ENCODE measurements at regions not wholly inside any gene's neighbourhood (a gene's known extent, or its start where the extent isn't known, plus 50 kb on each side); places are given as distances from the start of the nearest gene placed in this dataset.
"Not testable (repeated sequence)": the region's sequence is repeated elsewhere in the genome, so short reads cannot be mapped to it uniquely, and the experiment has no call there.

DNA sequence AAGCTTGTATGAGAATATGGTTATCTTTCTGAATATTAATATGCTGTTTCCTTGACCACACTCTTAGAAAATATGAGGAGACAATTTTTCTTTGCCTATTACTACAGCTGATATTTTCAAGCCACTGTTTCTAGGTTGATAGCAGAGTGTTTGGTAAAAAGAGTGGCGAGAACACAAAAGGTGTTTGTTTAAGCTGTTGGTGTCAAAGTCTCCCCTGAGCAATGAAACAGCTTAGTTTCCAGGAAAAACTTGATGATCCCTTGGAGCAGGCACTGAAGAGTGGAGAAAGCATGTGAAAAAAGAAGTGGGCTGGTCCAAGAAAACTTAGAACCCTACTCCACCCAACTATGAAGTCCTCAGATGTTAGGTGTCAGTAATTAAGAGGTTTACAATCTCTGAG, 182.7 kb downstream of the TFAP2B start:
- TF ChIP-seq, protein P1, sequence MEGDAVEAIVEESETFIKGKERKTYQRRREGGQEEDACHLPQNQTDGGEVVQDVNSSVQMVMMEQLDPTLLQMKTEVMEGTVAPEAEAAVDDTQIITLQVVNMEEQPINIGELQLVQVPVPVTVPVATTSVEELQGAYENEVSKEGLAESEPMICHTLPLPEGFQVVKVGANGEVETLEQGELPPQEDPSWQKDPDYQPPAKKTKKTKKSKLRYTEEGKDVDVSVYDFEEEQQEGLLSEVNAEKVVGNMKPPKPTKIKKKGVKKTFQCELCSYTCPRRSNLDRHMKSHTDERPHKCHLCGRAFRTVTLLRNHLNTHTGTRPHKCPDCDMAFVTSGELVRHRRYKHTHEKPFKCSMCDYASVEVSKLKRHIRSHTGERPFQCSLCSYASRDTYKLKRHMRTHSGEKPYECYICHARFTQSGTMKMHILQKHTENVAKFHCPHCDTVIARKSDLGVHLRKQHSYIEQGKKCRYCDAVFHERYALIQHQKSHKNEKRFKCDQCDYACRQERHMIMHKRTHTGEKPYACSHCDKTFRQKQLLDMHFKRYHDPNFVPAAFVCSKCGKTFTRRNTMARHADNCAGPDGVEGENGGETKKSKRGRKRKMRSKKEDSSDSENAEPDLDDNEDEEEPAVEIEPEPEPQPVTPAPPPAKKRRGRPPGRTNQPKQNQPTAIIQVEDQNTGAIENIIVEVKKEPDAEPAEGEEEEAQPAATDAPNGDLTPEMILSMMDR (IDR thresholded peaks at IDR 0.05; ENCODE audit: low read depth, low read length) = no peak
- H3K4me3 ChIP-seq (replicated peaks in 1 of 2; ENCODE audit: low read depth in 2 of 2, low read length in 2 of 2) = no peak overlapping the region

DNA sequence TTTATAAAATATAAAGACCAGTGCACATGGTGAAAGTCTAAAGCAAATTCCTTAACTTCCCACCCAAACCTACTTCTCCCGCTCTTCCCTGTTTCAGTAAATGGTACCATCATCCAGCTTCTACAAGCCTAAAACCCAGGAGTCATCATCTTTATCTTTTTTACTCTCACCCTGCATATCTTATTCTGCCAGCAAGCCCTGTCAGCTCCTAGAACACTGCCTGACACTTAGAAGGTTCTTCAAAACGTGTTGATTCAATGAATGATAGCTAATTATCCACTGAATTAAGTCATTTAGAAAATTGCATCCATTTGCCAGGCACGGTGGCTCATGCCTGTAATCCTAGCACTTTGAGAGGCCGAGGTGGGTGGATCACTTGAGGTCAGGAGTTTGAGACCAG, 185.7 kb downstream of the TFAP2B start:
- no peak for DNase-seq (ENCODE audit: low read depth in 2 of 2)
- TF ChIP-seq, protein P1 (IDR thresholded peaks at IDR 0.05; ENCODE audit: low read depth, low read length) = no peak
- no peak overlapping the region for H3K4me3 ChIP-seq (replicated peaks in 1 of 2; ENCODE audit: low read depth in 2 of 2, low read length in 2 of 2)

More for the DNA sequence above, 182.7 kb downstream of the TFAP2B start:
- no peak for DNase-seq (ENCODE audit: low read depth in 2 of 2)

DNA sequence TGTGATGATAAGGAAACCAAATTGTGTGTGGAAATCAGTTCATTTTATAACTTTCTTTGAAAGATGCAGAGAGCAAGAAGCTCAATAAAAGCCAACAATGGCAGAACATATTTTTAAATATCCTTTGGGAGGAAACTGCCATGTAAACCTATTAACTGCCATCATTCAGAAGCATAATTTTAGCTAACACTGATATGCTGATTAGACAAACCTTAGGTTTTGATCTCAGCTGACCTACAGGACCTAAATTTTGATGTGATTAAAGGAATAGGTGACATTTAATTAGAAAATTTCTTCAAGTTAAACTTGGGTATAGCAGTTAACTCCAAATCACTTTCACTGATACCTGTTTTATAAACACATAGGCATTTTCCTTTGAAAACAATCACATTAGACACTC, 187.1 kb downstream of the TFAP2B start:
- TF ChIP-seq, protein P1 (IDR thresholded peaks at IDR 0.05; ENCODE audit: low read depth, low read length) = no peak
- DNase-seq (ENCODE audit: low read depth in 2 of 2) = no peak
- H3K4me3 ChIP-seq (replicated peaks in 1 of 2; ENCODE audit: low read depth in 2 of 2, low read length in 2 of 2) = no peak overlapping the region

DNA sequence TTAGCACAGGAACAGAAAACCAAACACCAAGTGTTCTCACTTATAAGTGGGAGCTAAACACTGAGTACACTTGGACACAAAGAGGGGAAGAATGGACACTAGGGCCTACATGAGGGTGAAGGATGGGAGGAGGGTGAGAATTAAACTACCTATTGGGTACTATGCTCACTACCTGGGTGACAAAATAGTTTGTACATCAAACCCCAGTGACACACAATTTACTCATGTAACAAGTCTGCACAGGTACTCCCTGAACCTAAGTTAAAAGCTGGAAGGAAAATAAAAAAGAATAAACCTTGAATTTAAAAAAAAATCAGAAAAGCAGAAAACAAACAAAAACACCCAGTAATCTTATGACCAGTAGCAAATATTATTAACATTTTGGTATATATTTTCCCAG, 188.6 kb downstream of the TFAP2B start:
- DNase-seq (ENCODE audit: low read depth in 2 of 2) = no peak
- TF ChIP-seq, protein P1 (IDR thresholded peaks at IDR 0.05; ENCODE audit: low read depth, low read length) = no peak

DNA sequence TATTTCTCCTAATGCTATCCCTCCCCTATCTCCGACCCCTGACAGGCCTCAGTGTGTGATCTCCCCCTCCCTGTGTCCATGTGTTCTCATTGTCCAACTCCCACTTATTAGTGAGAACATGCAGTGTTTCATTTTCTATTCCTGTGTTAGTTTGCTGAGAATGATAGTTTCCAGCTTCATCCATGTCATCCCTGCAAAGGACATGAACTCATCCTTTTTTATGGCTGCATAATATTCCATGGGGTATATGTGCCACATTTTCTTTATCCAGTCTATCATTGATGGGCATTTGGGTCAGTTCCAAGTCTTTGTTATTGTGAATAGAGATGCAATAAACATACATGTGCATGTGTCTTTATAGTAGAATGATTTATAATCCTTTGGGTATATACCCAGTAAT, 190.0 kb downstream of the TFAP2B start:
- DNase-seq (ENCODE audit: low read depth in 2 of 2); H3K4me3 ChIP-seq (replicated peaks in 1 of 2; ENCODE audit: low read depth in 2 of 2, low read length in 2 of 2): not testable (repeated sequence)

More for the DNA sequence above, 188.6 kb downstream of the TFAP2B start:
- no peak overlapping the region for H3K4me3 ChIP-seq (replicated peaks in 1 of 2; ENCODE audit: low read depth in 2 of 2, low read length in 2 of 2)

DNA sequence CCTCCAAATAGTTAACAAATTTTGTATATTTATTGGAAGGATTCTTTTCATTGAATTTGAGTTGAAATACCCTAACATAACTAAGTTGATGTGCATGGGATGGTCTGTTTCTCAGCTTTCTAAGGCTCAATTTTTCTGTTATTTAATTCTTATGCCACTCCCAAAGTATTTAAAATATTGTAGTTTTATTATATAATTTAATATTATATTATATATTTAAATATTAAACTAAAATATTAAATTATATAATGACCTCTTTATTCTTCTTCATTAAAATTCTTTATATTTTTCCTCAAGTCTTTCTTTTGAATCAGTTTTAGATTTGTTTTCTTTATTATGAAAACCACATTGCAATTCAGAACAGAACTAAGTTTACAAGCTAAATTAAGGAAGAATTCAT, 194.7 kb downstream of the TFAP2B start:
- no peak for DNase-seq (ENCODE audit: low read depth in 2 of 2)
- TF ChIP-seq, protein P1 (IDR thresholded peaks at IDR 0.05; ENCODE audit: low read depth, low read length) = no peak
- H3K4me3 ChIP-seq (replicated peaks in 1 of 2; ENCODE audit: low read depth in 2 of 2, low read length in 2 of 2) = no peak overlapping the region

DNA sequence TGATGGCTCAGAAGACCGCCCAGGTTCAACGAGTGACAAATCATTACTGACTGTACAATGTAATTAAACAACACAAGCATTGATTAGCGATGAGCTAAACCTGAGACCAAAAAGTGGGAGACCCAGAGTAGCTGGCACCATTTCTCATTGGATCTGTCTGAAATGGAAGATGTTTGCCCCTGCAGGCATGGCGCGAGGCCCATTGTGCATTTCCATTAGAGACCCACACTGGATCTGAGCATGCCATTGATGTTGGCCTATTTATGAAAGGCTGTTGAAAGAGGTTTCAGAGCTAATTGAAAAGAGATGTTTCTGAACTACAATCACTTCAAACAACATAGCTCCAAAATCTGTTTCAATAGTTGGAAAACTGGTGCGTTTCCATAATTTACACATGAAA, 196.7 kb downstream of the TFAP2B start:
- no peak for DNase-seq (ENCODE audit: low read depth in 2 of 2)
- no peak overlapping the region for H3K4me3 ChIP-seq (replicated peaks in 1 of 2; ENCODE audit: low read depth in 2 of 2, low read length in 2 of 2)
- TF ChIP-seq, protein P1 (IDR thresholded peaks at IDR 0.05; ENCODE audit: low read depth, low read length) = no peak
